GM19467 (cell line): ENCODE measurements at regions not wholly inside any gene's neighbourhood (a gene's known extent, or its start where the extent isn't known, plus 50 kb on each side); places are given as distances from the start of the nearest gene placed in this dataset.
"Not testable (repeated sequence)": the region's sequence is repeated elsewhere in the genome, so short reads cannot be mapped to it uniquely, and the experiment has no call there.

ENCODE experiments used
- ATAC-seq: cut with Tn5 transposase; IDR thresholded peaks from one replicate; pipeline ENCODE4 v1.9.1; 2021; ENCODE audit warnings: mild to moderate bottlenecking, moderate library complexity; ENCODE audit not compliant: unreplicated experiment

DNA sequence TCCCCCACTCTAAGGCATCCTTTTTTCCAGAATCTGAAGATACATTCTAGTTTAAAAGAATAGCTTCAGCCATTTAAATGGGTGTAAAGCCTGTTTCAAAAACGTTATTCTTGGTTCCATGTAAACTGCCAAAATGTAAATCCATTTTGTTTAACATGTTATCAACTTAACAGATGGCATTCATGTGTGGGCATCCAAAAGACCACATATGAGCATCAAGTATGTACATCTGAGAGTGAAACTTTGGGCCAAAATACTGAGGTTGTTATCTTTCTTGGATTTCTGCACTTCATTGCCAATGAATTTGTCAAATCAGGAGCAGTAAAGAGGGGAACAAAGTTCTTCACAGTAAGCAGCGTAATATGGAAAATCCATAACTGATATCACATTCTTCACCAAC lies 395.4 kb downstream of the ZNF804A start:
- ATAC-seq = no peak

DNA sequence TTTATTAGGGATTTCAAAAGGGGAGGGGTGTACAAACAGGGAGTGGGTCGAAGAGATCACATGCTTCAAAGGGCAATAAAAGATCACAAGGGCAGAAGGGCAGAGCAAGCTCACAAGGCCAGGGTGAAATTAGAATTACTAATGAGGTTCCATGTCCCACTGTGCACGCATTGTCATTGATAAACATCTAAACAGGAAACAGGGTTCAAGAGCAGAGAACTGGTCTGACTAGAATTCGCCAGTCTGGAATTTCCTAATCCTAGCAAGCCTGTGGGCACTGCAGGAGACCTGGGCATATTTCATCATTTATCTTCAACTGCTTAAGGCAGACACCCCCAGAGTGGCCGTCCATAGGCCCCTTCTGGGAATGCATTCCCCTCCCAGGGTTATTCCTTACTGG lies 408.2 kb downstream of the ZNF804A start:
- no peak for ATAC-seq

DNA sequence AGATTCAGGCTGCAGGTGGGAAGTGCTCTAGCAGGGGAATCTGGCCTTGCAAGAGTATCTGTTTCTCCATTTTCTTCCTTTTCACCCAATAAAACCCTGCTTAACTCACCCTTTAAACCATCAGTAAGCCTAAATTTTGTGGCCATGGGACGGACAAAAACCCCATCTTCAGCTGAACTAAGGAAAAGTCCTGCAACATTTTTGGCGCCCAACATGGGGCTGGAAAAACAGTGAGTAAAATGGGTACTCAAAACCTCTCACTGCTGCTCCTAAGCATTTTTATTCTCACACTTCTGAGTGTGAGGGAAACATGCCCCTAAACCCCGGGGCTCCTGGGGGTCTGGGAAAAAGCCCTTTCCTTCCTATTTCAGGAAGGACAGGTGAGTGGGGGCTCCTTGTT lies 414.3 kb downstream of the ZNF804A start:
- no peak for ATAC-seq

DNA sequence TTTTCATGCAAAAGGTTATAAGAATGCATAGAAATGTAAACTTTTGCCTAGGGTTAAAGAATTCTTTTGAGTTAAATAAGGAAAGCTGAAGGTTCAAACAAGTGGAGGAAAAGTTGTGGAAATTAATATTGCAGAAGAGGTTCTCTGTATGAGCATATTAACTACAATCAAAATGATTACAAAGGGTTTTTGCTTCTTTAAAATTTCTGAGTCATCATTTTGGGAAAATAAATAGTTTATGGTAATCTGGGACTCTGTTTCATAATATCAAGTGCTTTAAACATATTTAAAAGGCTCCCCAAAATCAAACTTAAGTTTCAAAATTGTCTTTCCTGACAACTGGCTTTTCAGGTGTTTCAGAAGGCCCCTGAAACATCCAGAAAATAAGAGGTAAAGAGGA lies 415.7 kb downstream of the ZNF804A start:
- no peak for ATAC-seq

DNA sequence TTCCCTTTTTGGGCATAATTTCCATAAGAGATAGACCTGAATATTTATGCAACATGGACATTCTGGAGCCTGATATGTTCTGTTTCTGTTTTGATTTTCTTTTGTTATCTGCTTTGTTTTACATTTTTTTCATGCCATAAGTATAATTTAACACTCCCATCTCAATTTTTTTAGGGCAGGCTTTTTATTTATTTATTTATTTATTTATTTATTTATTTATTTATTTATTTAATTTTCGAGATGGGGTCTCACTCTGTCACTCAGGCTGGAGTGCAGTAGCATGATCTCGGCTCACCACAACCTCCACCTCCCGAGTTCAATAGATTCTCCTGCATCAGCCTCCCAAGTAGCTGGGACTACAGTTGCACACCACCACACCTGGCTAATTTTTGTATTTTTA lies 427.6 kb downstream of the ZNF804A start:
- ATAC-seq = not testable (repeated sequence)

DNA sequence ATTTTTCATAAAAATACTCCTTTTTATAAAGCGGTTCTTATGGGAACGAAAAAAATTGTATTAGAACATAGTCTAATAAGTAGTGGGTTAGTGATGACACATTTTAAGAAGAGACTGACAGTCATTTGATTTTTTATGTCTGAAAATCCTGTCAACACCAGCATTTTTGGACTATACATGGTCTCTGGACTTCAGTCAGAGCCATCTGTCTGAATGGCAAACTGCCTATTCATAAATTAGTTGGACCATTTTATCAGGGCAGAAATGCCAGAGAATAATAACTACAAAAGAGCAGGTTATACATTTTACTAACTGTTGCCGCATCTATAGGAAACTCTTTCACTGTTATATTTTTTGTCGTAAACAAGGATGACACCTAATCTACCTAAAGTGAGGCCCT lies 437.6 kb downstream of the ZNF804A start:
- no peak for ATAC-seq

DNA sequence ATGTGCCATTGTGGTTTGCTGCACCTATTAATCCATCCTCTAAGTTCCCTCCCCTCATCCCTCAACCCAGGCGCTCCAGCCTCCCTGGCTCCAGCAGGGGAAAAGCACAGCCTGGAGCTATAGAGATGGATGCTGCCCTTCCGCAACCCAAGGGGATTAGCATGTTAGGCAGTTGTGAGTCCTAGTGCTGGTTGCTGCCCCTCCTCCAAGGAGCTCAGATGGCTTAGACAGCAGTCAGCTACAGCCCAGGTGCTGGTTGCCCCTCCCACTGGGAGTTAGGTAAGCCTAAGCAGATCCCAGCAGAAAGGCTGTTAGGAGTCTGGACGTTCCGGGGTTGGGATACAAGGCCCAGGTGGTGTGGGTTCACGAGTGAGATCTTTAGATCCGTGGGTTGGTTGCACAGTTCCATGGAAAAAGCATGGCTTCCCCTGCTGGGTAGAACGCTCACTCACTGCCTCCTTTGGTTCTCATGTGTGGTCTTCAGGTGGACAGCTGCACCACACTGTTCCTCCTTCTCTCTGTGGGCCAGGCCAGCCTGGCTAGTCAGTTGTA lies 446.1 kb downstream of the ZNF804A start:
- no peak for ATAC-seq

DNA sequence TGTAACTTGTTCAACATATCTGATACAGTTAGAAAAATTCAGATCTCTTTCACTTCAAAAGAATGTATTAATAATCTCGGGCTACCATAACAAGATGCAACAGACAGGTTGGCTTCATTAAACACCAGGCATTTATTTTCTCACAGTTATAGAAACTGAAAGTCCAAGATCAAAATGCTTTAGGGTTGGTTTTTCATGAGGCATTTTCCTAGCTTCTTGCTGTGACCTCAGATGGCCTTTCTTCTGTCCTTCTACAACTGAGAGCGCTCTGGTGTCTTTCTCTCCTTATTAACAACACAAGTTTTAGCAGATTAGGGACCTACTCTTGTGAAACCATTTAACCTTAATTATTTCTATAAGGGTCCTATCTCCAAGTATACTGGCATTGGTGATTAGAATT lies 452.5 kb downstream of the ZNF804A start:
- ATAC-seq = no peak

DNA sequence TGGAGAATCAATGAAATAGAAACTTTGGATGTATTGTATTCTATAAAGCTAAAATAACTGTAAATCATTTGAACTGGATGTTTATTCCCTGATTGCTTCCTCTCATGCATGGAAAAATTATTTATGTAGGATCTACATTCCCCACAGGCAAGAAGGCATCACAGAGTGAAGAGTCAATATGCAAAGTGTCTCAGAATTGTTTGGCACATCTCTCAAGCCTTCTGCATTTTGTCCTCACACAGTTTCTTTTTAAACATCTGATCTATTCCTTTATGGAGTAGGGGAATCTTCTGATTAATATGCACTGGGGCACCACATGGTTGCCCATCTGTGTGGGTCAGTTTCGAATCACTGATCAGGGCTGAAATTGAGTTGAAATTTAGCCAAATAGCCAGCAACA lies 465.4 kb downstream of the ZNF804A start:
- no peak for ATAC-seq

DNA sequence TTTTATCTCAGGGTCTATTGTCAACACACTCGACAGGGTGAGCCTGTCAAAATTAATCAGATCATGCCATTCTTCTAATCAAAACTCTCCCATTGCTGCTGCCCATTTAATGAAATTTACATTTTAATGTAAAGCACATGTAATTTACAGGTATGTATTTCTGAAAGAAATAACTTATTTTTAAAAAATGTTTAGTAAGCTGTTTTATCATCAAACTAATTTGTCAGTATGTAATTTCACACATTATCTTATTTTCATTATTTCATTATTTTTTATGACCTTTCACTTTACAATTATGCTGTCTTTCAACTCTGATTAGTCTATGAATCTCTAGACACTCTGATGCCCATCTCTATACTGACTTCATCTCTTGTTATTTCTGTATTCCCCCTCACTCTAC lies 467.8 kb downstream of the ZNF804A start:
- no peak for ATAC-seq

DNA sequence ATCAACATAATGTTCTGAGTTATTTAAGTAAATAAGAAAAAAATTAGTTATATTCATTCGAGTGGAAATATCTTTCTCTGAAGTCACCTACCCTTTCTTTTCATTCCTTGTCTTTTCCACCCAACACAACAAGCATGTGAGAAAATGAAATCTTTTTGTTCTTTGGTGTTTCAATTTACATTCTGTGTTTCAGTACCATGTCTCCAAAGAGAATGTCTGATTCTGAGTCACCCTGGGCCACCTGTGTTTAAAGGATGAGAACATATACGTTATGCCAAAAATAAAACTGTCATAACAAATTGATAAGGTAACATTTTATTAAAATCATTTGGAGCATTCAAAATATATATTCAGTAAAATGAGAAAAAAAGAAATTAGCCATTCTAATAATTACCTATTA lies 470.8 kb downstream of the ZNF804A start:
- ATAC-seq = no peak

DNA sequence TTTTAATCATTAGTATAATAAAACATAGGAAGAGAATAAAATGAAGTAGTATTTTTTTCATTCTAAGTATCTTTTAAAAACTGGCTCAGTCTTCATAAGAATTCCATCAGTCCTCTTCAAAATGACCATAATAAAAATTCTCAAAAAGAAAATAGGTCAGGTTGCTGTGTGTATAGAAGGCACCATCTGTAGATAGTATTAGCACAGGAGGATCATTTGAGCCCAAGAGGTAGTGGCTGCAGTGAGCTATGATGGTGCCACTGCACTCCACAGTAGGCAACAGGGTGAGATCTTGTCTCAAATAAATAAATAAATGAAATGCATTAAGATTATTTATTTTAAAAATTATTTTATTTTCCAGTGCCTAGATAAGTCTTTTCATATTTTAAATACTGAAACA lies 475.8 kb downstream of the ZNF804A start:
- no peak for ATAC-seq

DNA sequence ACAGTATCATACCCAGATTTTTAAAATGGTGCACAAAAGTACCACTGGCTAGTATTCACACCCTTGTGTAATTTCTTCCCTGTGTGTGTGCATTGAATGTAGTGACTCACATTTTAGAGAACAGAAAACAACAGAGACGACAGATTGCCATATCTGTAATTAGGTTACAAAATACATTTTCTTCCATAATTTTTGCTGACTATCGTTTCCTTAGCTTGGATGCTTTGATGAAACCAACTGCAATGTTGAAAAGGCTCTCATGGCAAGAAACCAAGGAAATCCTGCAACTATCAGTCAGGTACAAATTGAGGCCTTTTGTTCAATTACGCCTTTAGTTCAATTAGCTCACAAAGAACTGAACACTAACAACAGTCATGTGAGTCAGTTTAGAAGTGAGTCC lies 484.4 kb downstream of the ZNF804A start:
- no peak for ATAC-seq

DNA sequence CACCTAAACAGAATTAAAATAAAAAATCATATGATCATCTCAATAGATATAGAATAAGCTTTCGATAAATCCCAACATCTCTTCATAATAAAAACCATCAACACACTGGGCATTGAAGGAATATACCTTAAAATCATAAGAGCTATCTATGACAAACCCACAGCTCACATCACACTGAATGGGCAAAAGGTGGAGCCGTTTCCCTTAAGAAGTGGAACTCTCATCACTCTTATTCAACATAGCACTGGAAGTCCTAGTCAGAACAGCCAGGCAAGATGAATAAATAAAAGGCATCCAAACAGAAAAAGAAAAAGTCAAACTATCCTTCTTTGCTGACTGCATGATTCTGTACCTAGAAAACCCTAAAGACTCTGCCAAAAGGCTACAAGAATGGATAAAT lies 510.3 kb downstream of the ZNF804A start:
- ATAC-seq = no peak

DNA sequence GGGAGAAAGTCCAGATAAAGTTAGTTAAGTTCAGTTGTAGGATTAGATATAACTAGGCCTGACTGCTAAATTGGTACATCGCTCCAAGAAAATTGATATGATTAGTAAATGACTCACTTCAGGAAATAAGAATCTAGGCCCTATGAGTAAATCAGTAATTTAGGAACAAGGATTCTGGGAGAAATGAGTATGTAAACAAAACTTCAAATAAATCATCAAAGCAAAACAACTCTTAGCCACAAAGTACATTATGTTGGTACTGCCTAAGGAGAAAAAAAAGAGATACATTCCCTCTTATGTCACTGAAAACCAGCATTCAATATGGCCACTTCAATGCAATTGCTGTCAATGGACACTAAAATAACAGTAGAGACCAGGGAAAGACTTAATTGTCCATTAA lies 529.1 kb downstream of the ZNF804A start:
- ATAC-seq = no peak

DNA sequence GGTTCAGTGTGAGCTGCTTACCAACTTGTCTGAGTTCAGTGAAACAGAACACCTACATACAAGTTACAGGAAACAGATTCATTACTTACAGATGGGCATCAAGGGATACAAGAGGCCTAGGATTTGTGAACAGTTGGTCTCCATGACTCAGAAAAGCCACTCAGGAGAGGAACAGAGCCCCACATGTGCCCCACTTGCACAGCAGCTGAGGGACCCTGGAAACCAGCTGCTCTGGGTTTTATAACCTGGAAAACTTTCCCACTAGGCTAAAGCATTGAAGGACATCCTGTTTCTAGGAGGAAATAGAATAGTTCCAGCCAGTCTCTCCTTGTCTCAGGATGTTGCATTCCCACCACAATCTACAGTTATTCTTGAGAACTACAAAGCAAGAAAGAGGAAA lies 530.0 kb downstream of the ZNF804A start:
- ATAC-seq = no peak

DNA sequence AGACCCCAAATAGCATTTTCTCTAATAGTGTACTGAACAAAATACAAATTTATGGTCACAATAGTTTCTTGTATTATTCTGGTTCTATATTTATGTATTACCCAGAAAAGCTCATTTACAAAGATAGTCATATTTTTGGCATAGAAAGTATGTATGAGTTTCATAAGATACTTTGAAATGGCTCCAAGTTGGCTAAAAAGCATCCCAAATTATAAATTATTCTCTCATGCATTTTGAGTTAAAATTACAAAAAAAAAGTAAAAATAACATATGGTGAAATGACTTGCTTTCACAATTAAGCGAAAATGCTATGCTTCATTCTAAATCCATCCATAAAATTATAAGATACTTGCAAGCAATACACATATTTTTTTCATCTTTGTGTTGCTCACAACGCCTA lies 530.7 kb downstream of the ZNF804A start:
- no peak for ATAC-seq

DNA sequence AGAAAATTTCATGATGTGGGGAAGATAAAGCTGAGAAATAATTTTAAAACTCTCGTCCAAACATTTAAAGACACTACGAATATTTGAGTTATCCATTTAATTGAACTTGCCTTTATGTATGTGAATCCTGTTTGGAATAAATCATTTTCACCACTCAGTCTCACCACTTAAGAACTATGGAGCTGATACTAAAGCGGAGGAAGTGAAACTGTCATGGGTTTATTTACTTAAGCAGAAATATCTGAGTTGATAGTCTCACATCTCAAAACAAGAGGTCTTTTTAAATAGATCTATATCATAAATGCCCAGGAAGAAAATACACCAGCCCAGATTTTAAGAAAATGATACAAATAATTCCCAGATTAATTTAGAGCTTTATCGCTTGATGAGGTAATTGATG lies 532.4 kb downstream of the ZNF804A start:
- ATAC-seq = no peak

DNA sequence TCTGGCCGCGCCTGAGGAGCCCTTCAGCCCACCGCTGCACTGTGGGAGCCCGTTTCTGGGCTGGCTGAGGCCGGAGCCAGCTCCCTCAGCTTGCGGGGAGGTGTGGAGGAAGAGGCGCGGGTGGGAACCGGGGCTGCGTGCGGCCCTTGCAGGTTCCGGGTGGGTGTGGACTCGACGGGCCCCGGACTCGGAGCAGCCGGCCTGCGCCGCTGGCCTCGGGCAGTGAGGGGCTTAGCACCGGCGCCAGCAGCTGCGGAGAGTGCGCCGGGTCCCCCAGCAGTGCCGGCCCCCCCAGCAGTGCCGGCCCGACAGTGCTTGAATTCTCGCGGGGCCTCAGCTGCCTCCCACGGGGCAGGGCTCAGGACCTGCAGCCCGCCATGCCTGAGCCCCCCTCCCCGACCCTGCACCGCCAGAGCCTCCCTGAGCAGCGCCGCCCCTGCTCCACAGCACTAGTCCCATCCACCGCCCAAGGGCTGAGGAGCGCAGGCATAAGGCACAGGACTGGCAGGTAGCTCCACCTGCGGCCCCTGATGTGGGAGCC lies 534.2 kb downstream of the ZNF804A start:
- no peak for ATAC-seq

DNA sequence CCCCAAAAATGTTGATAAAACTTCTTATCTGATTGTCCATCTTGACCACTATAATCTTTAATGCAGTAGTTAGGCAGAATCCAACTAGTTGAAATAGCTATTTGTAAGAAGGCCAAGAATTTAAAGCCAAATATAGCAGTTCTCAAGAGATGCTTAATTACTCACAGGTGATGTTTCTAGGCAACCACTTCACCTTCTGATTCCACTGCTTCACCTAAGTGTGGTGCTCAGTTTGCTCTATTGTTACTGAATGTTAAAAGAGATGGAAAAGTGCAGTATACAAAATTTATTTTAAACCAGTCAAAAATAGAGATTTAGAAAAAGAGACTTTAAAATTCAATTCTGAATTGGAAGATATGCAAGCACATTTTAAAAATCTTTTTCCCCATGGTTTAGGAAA lies 539.4 kb downstream of the ZNF804A start:
- no peak for ATAC-seq

DNA sequence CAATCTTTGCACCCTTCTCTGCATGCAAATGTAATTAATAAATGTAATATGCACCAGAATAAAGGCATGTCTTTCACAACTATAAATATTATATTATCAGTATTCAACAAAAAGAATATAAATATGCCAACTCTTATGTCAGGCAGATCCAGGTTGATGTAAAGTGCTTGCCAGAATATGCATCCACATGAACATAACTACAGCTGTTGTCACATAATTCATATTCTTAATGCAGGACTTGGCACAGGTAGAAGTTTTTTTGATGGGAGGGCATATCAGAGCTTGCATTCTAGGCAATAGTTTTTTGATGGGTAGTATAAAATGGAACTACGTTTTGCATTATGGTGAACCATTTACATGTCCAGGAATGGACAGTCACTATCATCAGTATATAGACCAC lies 544.3 kb downstream of the ZNF804A start:
- no peak for ATAC-seq

DNA sequence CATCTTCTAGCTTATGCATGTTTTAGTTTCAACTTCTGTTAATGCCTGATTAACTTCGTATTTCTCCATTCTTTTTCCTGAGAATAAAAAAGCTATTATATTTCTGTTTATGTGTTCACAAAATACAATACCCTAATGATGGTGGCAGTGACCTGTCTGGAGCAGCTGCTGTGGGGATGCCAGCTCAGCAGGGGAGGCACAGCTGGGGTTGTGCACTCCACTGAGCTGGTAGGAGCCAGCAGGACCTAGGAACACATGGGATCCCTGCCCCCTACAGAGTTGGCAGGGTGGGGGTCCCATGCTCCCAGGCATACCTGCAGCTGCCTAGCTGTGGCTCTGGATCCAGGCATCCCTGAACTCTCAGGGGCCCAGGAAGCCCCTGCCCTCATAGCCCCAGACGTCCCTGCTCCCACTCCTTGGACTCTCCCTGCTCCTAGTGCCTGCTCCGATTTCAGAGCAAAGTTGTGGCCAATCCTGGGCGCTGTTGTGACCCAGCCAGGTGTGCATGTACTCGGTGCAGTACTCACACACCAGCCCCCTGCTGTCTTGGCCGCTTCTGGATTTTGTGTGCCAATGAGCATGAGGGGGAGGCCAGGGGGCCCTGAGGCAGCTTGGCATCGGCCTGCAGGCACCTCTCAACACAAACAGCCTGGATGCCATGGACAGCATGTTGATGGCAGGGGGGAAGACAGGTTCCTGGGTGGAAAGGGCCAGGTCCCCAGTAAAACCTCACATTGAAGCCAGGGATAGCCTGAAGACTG lies 546.0 kb downstream of the ZNF804A start:
- ATAC-seq = no peak
